SK-N-SH (cell line): ENCODE measurements at regions not wholly inside any gene's neighbourhood (a gene's known extent, or its start where the extent isn't known, plus 50 kb on each side); places are given as distances from the start of the nearest gene placed in this dataset.

Experiments used
- CTCF ChIA-PET: fragments of 300-600, 350-600 bp; formaldehyde crosslinking; extraction: SDS; loops from one replicate; lab custom pipeline; 2021; lab: Yijun Ruan, JAX
- POLR2A ChIA-PET: fragments of 350-600 bp; sonication (Branson Sonifier 250); formaldehyde crosslinking; extraction: SDS; loops from one replicate; lab custom pipeline; 2020; ENCODE audit warnings: antibody characterized with exemption, inconsistent platforms; lab: Yijun Ruan, JAX
- DNase-seq: peaks from one replicate; pipeline ENCODE4 v3.0.0; 2012
- H2AFZ ChIP-seq: fragments of 200-600 bp; sonication (generic); 2 replicates; pipeline ENCODE4 v1.8.1; 2016; ENCODE audit warnings: antibody characterized with exemption, mild to moderate bottlenecking, low read depth
- H3F3A ChIP-seq: fragments of 200-600 bp; sonication (generic); replicated peaks from 2 replicates; pipeline ENCODE3; 2016; ENCODE audit warnings: antibody characterized with exemption, mild to moderate bottlenecking; ENCODE audit not compliant: insufficient read depth
- H3K27ac ChIP-seq, 2 experiments: fragments of 200-500 bp in 1 of 2; fragments of 200-600 bp in 1 of 2; sonication (Bioruptor generic) in 1 of 2; sonication (generic), shearing (Covaris generic) in 1 of 2; 2 replicates each; pipeline versions ENCODE4 v1.5.1 to v1.6.1; 2014 to 2016; ENCODE audit warnings: low read depth in 2 of 2, inconsistent platforms in 1 of 2, low read length in 1 of 2, mild to moderate bottlenecking in 1 of 2, mixed read lengths in 1 of 2
- H3K27me3 ChIP-seq: fragments of 200-600 bp; sonication (generic), shearing (Covaris generic); 2 replicates; pipeline ENCODE4 v1.6.1; 2016; ENCODE audit warnings: mixed run types; ENCODE audit not compliant: insufficient read depth
- H3K36me3 ChIP-seq, 2 experiments: fragments of 200-500 bp in 1 of 2; fragments of 200-600 bp in 1 of 2; sonication (Bioruptor generic) in 1 of 2; sonication (generic) in 1 of 2; replicated peaks in 1 of 2; 2 replicates each; pipeline versions ENCODE3 to v1.5.1; 2014 to 2016; ENCODE audit warnings: low read length in 1 of 2, mild to moderate bottlenecking in 1 of 2; ENCODE audit not compliant: insufficient read depth in 2 of 2, control insufficient read depth in 1 of 2
- H3K4me1 ChIP-seq, 2 experiments: fragments of 200-500 bp in 1 of 2; fragments of 200-600 bp in 1 of 2; sonication (Bioruptor generic) in 1 of 2; sonication (generic), shearing (Covaris generic) in 1 of 2; 2 replicates each; pipeline versions ENCODE4 v1.5.1 to v1.6.1; 2014 to 2016; ENCODE audit warnings: low read depth in 1 of 2, low read length in 1 of 2, mixed run types in 1 of 2; ENCODE audit not compliant: insufficient read depth in 2 of 2, control insufficient read depth in 1 of 2
- H3K4me2 ChIP-seq: fragments of 200-600 bp; sonication (generic), shearing (Covaris generic); 2 replicates; pipeline ENCODE4 v1.6.1; 2017; ENCODE audit warnings: mixed run types
- H3K4me3 ChIP-seq, 2 experiments: fragments of 200-500 bp in 1 of 2; fragments of 200-600 bp in 1 of 2; sonication (Bioruptor generic) in 1 of 2; sonication (generic), shearing (Covaris generic) in 1 of 2; 2 replicates each; pipeline versions ENCODE4 v1.5.1 to v1.8.1; 2014 to 2016; ENCODE audit warnings: low read depth in 2 of 2, inconsistent platforms in 1 of 2, low read length in 1 of 2, mild to moderate bottlenecking in 1 of 2, mixed read lengths in 1 of 2, moderate library complexity in 1 of 2
- H3K79me2 ChIP-seq: fragments of 200-600 bp; sonication (generic); 2 replicates; pipeline ENCODE4 v1.8.1; 2017; ENCODE audit warnings: mild to moderate bottlenecking; ENCODE audit not compliant: insufficient read depth
- H3K9ac ChIP-seq: fragments of 200-600 bp; sonication (generic); 2 replicates; pipeline ENCODE4 v1.6.1; 2017; ENCODE audit warnings: mixed run types
- H3K9me2 ChIP-seq: fragments of 200-600 bp; sonication (generic); 2 replicates; pipeline ENCODE4 v1.6.1; 2017; ENCODE audit warnings: mixed run types
- H3K9me3 ChIP-seq: fragments of 200-600 bp; sonication (generic); 2 replicates; pipeline ENCODE4 v1.6.1; 2017; ENCODE audit warnings: mixed run types, mild to moderate bottlenecking, moderate library complexity
- H4K20me1 ChIP-seq: fragments of 200-600 bp; sonication (generic); 2 replicates; pipeline ENCODE4 v1.6.1; 2017; ENCODE audit warnings: mild to moderate bottlenecking, mixed run types; ENCODE audit not compliant: insufficient read depth
- EZH2phosphoT487 ChIP-seq: fragments of 200-600 bp; sonication (generic); IDR thresholded peaks from 2 replicates; pipeline ENCODE4 v1.6.1; 2017; ENCODE audit warnings: low read depth, mixed run types, mild to moderate bottlenecking, antibody characterized with exemption, moderate library complexity, borderline replicate concordance
- FOSL2 ChIP-seq: IDR thresholded peaks from 2 replicates; pipeline ENCODE4 v1.4.0; 2012; ENCODE audit warnings: low read depth, mild to moderate bottlenecking, moderate library complexity, borderline replicate concordance
- FOXJ3 ChIP-seq: sonication (generic); formaldehyde crosslinking; IDR thresholded peaks from 2 replicates; pipeline ENCODE4 v1.5.1; 2020; ENCODE audit warnings: mild to moderate bottlenecking, missing genetic modification reagents
- FOXM1 ChIP-seq: IDR thresholded peaks from 2 replicates; pipeline ENCODE4 v1.4.0; 2012; ENCODE audit warnings: low read depth, mild to moderate bottlenecking
- GABPA ChIP-seq: IDR thresholded peaks from 2 replicates; pipeline ENCODE4 v1.4.0; 2012; ENCODE audit warnings: low read depth, mild to moderate bottlenecking
- MXI1 ChIP-seq: IDR thresholded peaks from 2 replicates; pipeline ENCODE4 v1.6.1; 2012; ENCODE audit warnings: mild to moderate bottlenecking, low read depth, low read length, improper control_type of control experiment
- NRF1 ChIP-seq: IDR thresholded peaks from 2 replicates; pipeline ENCODE4 v1.6.1; 2012; ENCODE audit warnings: low read depth, mild to moderate bottlenecking, low read length
- RAD21 ChIP-seq: IDR thresholded peaks from 2 replicates; pipeline ENCODE4 v1.6.1; 2012; ENCODE audit warnings: mild to moderate bottlenecking, low read length
- RFX5 ChIP-seq: IDR thresholded peaks from 2 replicates; pipeline ENCODE4 v1.6.1; 2012; ENCODE audit warnings: mild to moderate bottlenecking, improper control_type of control experiment, low read length
- SIN3A ChIP-seq: IDR thresholded peaks from 2 replicates; pipeline ENCODE4 v1.6.1; 2012; ENCODE audit warnings: low read depth, mild to moderate bottlenecking, low read length, moderate library complexity, borderline replicate concordance
- SMC3 ChIP-seq: IDR thresholded peaks from 2 replicates; pipeline ENCODE4 v1.6.1; 2012; ENCODE audit warnings: low read depth, low read length, improper control_type of control experiment
- TAF1 ChIP-seq: IDR thresholded peaks from 2 replicates; pipeline ENCODE4 v1.6.1; 2012; ENCODE audit warnings: low read depth, mild to moderate bottlenecking, low read length, moderate library complexity, borderline replicate concordance
- whole genome bisulfite sequencing: methylation state at CpG from one replicate; pipeline ENCODE4 v1.1.6; 2017; ENCODE audit warnings: low lambda C conversion rate; 5-methylcytosine and 5-hydroxymethylcytosine counted together
- TF ChIP-seq, protein P1 (sequence below): IDR thresholded peaks from 2 replicates; pipeline ENCODE4 v1.4.0; 2012; ENCODE audit warnings: low read depth, borderline replicate concordance
- TF ChIP-seq, protein P2 (sequence below): IDR thresholded peaks from 2 replicates; pipeline ENCODE4 v1.6.1; 2012; ENCODE audit warnings: mild to moderate bottlenecking, low read depth, low read length, moderate library complexity

- CTCF ChIA-PET: no interaction called here
- H3K79me2 ChIP-seq: no peaks in the 10 kb centered on the region
- no peaks in the 10 kb centered on the region for H3K4me1 ChIP-seq
- no peak overlapping the region for H3K9ac ChIP-seq
- H3K36me3 ChIP-seq: no peaks in the 10 kb centered on the region
- H3K4me3 ChIP-seq: no peak overlapping the region
- no peak overlapping the region for H3K4me2 ChIP-seq
- WGBS: 64% methylated on average over 3 of the region's 3 CpGs
- H4K20me1 ChIP-seq: no peaks in the 10 kb centered on the region
- no peaks in the 10 kb centered on the region for H3F3A ChIP-seq
- TF ChIP-seq TAF1 (no peak), MXI1 (no peak), FOXJ3 (no peak), RAD21 (no peak), FOXM1 (no peak)
- no peak overlapping the region for H2AFZ ChIP-seq
- H3K27ac ChIP-seq: no peak overlapping the region
- POLR2A ChIA-PET: no interaction called here
- no peaks in the 10 kb centered on the region for H3K9me2 ChIP-seq
- DNase-seq: no peak
- H3K9me3 ChIP-seq: no peaks in the 10 kb centered on the region
- no peaks in the 10 kb centered on the region for H3K27me3 ChIP-seq
These were observed 632.3 kb upstream of the SETBP1 start for GRCh38 chr18:44048435-44048834.

- POLR2A ChIA-PET: no interaction called here
- Histone ChIP-seq H4K20me1 (no peaks in the 10 kb centered on the region), H3K9me2 (no peaks in the 10 kb centered on the region), H3K9ac (no peak overlapping the region), H3K4me3 (no peak overlapping the region), H3K4me1 (no peaks in the 10 kb centered on the region), H3K27ac (no peak overlapping the region), H3K9me3 (no peaks in the 10 kb centered on the region), H3K4me2 (no peak overlapping the region), H2AFZ (no peak overlapping the region), H3K79me2 (no peaks in the 10 kb centered on the region), H3K27me3 (no peaks in the 10 kb centered on the region), H3F3A (no peaks in the 10 kb centered on the region), H3K36me3 (no peaks in the 10 kb centered on the region)
- TF ChIP-seq SIN3A (no peak), GABPA (no peak), FOSL2 (no peak), SMC3 (no peak), MXI1 (no peak), NRF1 (no peak), EZH2phosphoT487 (no peak), RFX5 (no peak)
- TF ChIP-seq, protein P1, sequence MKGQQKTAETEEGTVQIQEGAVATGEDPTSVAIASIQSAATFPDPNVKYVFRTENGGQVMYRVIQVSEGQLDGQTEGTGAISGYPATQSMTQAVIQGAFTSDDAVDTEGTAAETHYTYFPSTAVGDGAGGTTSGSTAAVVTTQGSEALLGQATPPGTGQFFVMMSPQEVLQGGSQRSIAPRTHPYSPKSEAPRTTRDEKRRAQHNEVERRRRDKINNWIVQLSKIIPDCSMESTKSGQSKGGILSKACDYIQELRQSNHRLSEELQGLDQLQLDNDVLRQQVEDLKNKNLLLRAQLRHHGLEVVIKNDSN: no peak
- TF ChIP-seq, protein P2, sequence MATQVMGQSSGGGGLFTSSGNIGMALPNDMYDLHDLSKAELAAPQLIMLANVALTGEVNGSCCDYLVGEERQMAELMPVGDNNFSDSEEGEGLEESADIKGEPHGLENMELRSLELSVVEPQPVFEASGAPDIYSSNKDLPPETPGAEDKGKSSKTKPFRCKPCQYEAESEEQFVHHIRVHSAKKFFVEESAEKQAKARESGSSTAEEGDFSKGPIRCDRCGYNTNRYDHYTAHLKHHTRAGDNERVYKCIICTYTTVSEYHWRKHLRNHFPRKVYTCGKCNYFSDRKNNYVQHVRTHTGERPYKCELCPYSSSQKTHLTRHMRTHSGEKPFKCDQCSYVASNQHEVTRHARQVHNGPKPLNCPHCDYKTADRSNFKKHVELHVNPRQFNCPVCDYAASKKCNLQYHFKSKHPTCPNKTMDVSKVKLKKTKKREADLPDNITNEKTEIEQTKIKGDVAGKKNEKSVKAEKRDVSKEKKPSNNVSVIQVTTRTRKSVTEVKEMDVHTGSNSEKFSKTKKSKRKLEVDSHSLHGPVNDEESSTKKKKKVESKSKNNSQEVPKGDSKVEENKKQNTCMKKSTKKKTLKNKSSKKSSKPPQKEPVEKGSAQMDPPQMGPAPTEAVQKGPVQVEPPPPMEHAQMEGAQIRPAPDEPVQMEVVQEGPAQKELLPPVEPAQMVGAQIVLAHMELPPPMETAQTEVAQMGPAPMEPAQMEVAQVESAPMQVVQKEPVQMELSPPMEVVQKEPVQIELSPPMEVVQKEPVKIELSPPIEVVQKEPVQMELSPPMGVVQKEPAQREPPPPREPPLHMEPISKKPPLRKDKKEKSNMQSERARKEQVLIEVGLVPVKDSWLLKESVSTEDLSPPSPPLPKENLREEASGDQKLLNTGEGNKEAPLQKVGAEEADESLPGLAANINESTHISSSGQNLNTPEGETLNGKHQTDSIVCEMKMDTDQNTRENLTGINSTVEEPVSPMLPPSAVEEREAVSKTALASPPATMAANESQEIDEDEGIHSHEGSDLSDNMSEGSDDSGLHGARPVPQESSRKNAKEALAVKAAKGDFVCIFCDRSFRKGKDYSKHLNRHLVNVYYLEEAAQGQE: no peak
- CTCF ChIA-PET: no interaction called here
- DNase-seq: no peak
- WGBS: 45% methylated on average over 2 of the region's 2 CpGs
These were observed 631.8 kb upstream of the SETBP1 start for GRCh38 chr18:44048846-44049245.
